OCI-LY1 (cell line): ENCODE measurements at regions not wholly inside any gene's neighbourhood (a gene's known extent, or its start where the extent isn't known, plus 50 kb on each side); places are given as distances from the start of the nearest gene placed in this dataset.

Experiments used
- EZH2 ChIP-seq: fragments of 200-600 bp; sonication (generic), shearing (Covaris generic); IDR thresholded peaks from 2 replicates; pipeline ENCODE4 v1.8.0; 2017; ENCODE audit warnings: borderline replicate concordance, mixed run types, mild to moderate bottlenecking, antibody characterized with exemption, low read length, moderate library complexity, mixed read lengths
- TF ChIP-seq, protein P1 (sequence below): fragments of 200-600 bp; sonication (generic), shearing (Covaris generic); IDR thresholded peaks from 2 replicates; pipeline ENCODE4 v1.5.1; 2017; ENCODE audit warnings: mild to moderate bottlenecking, antibody characterized with exemption, low read length, moderate library complexity, mixed read lengths

DNA sequence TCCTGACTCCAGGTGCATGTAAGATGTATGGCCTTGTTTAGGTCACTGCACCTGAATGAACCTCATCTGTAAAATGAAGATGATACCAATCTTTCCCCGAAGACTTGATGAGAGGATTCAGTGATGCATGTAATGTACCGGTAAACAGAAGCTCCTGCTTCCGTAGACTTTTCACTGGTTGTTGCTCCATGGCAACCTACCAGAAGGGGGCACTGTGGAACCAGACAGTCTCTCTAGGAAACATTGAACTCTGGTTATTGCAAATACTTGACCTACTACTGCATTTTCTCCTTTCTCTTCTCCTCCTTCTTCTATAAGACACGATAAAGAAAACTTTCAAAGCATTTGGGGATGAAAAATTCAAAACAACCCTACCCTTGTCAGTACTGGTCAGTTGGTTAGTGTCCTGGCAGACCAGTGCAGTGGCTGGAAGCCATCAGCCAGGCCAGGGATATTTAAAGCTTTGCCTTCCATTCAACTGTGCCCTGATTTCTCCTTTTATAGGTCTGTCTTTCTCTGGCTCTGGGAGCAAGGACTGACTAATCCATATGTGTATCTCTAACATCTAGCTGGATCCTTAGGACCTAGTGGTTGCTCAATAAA, 667.4 kb upstream of the SALL1 start:
- TF ChIP-seq, protein P1, sequence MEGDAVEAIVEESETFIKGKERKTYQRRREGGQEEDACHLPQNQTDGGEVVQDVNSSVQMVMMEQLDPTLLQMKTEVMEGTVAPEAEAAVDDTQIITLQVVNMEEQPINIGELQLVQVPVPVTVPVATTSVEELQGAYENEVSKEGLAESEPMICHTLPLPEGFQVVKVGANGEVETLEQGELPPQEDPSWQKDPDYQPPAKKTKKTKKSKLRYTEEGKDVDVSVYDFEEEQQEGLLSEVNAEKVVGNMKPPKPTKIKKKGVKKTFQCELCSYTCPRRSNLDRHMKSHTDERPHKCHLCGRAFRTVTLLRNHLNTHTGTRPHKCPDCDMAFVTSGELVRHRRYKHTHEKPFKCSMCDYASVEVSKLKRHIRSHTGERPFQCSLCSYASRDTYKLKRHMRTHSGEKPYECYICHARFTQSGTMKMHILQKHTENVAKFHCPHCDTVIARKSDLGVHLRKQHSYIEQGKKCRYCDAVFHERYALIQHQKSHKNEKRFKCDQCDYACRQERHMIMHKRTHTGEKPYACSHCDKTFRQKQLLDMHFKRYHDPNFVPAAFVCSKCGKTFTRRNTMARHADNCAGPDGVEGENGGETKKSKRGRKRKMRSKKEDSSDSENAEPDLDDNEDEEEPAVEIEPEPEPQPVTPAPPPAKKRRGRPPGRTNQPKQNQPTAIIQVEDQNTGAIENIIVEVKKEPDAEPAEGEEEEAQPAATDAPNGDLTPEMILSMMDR, result peak; percentile 63
- TF ChIP-seq EZH2, result no peak
